WTC11 (cell line): ENCODE measurements at regions not wholly inside any gene's neighbourhood (a gene's known extent, or its start where the extent isn't known, plus 50 kb on each side); places are given as distances from the start of the nearest gene placed in this dataset.

Experiments
- ATAC-seq: fragments of 200-7000 bp; cut with Tn5 transposase; 2 replicates; pipeline ENCODE4 v1.10.0; 2021; ENCODE audit warnings: mild to moderate bottlenecking, moderate library complexity
- CTCF ChIA-PET: fragments of 300-600 bp; sonication (Branson Sonifier 250); formaldehyde crosslinking; loops from one replicate; lab custom pipeline; 2021; ENCODE audit warnings: antibody characterized with exemption; lab: Charles Lee
- POLR2A ChIA-PET: fragments of 350-600 bp; sonication (Branson Sonifier 250); formaldehyde crosslinking; loops from one replicate; lab custom pipeline; 2021; ENCODE audit warnings: antibody characterized with exemption; lab: Charles Lee
- DNase-seq: peaks from one replicate; pipeline ENCODE4 v3.0.0; 2021; ENCODE audit warnings: low spot score
- H3K27ac Mint-ChIP-seq: 2 replicates; pipeline ENCODE4 v1.8.0; 2021; ENCODE audit warnings: mixed read lengths
- H3K27me3 Mint-ChIP-seq: 2 replicates; pipeline ENCODE4 v1.8.0; 2021; ENCODE audit warnings: low read depth, mild to moderate bottlenecking, moderate library complexity, mixed read lengths
- H3K36me3 Mint-ChIP-seq: 2 replicates; pipeline ENCODE4 v1.8.0; 2021; ENCODE audit warnings: mixed read lengths
- H3K4me1 Mint-ChIP-seq: 2 replicates; pipeline ENCODE4 v1.8.0; 2022; ENCODE audit warnings: mixed read lengths
- H3K4me3 Mint-ChIP-seq: 2 replicates; pipeline ENCODE4 v1.8.0; 2021; ENCODE audit warnings: mild to moderate bottlenecking, moderate library complexity, mixed read lengths
- H3K9me3 Mint-ChIP-seq: 2 replicates; pipeline ENCODE4 v1.8.0; 2021; ENCODE audit warnings: mixed read lengths
- ESRRA ChIP-seq: sonication (generic); formaldehyde crosslinking; IDR thresholded peaks from 2 replicates; pipeline ENCODE4 v1.8.1; 2022; ENCODE audit warnings: mild to moderate bottlenecking, missing genetic modification reagents, borderline replicate concordance
- ETV6 ChIP-seq: sonication (generic); formaldehyde crosslinking; IDR thresholded peaks from 2 replicates; pipeline ENCODE4 v1.8.1; 2022; ENCODE audit warnings: mild to moderate bottlenecking, missing genetic modification reagents
- HMGA2 ChIP-seq: fragments of 250-450 bp; sonication (Bioruptor Pico); IDR thresholded peaks from 2 replicates; pipeline ENCODE4 v1.4.0; 2021; ENCODE audit warnings: mild to moderate bottlenecking, moderate library complexity
- MXD4 ChIP-seq: fragments of 250-450 bp; sonication (Bioruptor Pico); IDR thresholded peaks from 2 replicates; pipeline ENCODE4 v1.8.0; 2021; ENCODE audit warnings: mild to moderate bottlenecking, moderate library complexity, borderline replicate concordance
- NR3C1 ChIP-seq: sonication (generic); formaldehyde crosslinking; conservative IDR thresholded peaks from 2 replicates; pipeline ENCODE4 v1.8.1; 2023; ENCODE audit warnings: low read depth, mild to moderate bottlenecking, missing genetic modification reagents
- PRRX2 ChIP-seq: fragments of 250-450 bp; sonication (Bioruptor Pico); IDR thresholded peaks from 2 replicates; pipeline ENCODE4 v1.8.0; 2021; ENCODE audit warnings: mild to moderate bottlenecking
- RORB ChIP-seq: fragments of 250-450 bp; sonication (Bioruptor Pico); IDR thresholded peaks from 2 replicates; pipeline ENCODE4 v1.9.0; 2021; ENCODE audit warnings: mild to moderate bottlenecking
- SP1 ChIP-seq: sonication (generic); formaldehyde crosslinking; conservative IDR thresholded peaks from 2 replicates; pipeline ENCODE4 v1.8.1; 2022; ENCODE audit warnings: missing genetic modification reagents
- TEAD1 ChIP-seq: sonication (generic); formaldehyde crosslinking; IDR thresholded peaks from 2 replicates; pipeline ENCODE4 v1.8.0; 2022; ENCODE audit warnings: mild to moderate bottlenecking, missing genetic modification reagents
- TP53 ChIP-seq: sonication (generic); formaldehyde crosslinking; IDR thresholded peaks from 2 replicates; pipeline ENCODE4 v1.8.1; 2023; ENCODE audit warnings: mild to moderate bottlenecking, missing genetic modification reagents
- ZNF317 ChIP-seq: sonication (generic); formaldehyde crosslinking; IDR thresholded peaks from 2 replicates; pipeline ENCODE4 v1.8.1; 2023; ENCODE audit warnings: low read depth, mild to moderate bottlenecking, moderate library complexity, missing genetic modification reagents, borderline replicate concordance
- ZNF423 ChIP-seq: fragments of 250-450 bp; sonication (Bioruptor Pico); IDR thresholded peaks from 2 replicates; pipeline ENCODE4 v2.1.2; 2022; ENCODE audit warnings: mild to moderate bottlenecking, moderate library complexity
- TF ChIP-seq, protein P1 (sequence below): sonication (generic); formaldehyde crosslinking; IDR thresholded peaks from 2 replicates; pipeline ENCODE4 v1.8.1; 2023; ENCODE audit warnings: mild to moderate bottlenecking, missing genetic modification reagents
- TF ChIP-seq, protein P2 (sequence below): fragments of 250-450 bp; sonication (Bioruptor Pico); IDR thresholded peaks from 2 replicates; pipeline ENCODE4 v1.9.0; 2021; ENCODE audit warnings: moderate library complexity, mild to moderate bottlenecking, inconsistent platforms, borderline replicate concordance
- TF ChIP-seq, protein P3 (sequence below): sonication (generic); formaldehyde crosslinking; IDR thresholded peaks from 2 replicates; pipeline ENCODE4 v1.8.1; 2022; ENCODE audit warnings: mild to moderate bottlenecking, moderate library complexity, missing genetic modification reagents
- TF ChIP-seq, protein P4 (sequence below): fragments of 250-450 bp; sonication (Bioruptor Pico); IDR thresholded peaks from 2 replicates; pipeline ENCODE4 v1.8.0; 2021; ENCODE audit warnings: mild to moderate bottlenecking
- TF ChIP-seq, protein P5 (sequence below): sonication (generic); formaldehyde crosslinking; IDR thresholded peaks from 2 replicates; pipeline ENCODE4 v1.8.1; 2022; ENCODE audit warnings: missing genetic modification reagents, borderline replicate concordance
- TF ChIP-seq, protein P6 (sequence below): fragments of 250-450 bp; sonication (Bioruptor Pico); conservative IDR thresholded peaks from 2 replicates; pipeline ENCODE4 v1.9.0; 2021; ENCODE audit warnings: mild to moderate bottlenecking
- TF ChIP-seq, protein P7 (sequence below): sonication (generic); formaldehyde crosslinking; IDR thresholded peaks from 2 replicates; pipeline ENCODE4 v1.8.1; 2022; ENCODE audit warnings: low read depth, missing genetic modification reagents, borderline replicate concordance
- TF ChIP-seq, protein P8 (sequence below): sonication (generic); formaldehyde crosslinking; IDR thresholded peaks from 2 replicates; pipeline ENCODE4 v1.8.1; 2023; ENCODE audit warnings: mild to moderate bottlenecking, missing genetic modification reagents

DNA sequence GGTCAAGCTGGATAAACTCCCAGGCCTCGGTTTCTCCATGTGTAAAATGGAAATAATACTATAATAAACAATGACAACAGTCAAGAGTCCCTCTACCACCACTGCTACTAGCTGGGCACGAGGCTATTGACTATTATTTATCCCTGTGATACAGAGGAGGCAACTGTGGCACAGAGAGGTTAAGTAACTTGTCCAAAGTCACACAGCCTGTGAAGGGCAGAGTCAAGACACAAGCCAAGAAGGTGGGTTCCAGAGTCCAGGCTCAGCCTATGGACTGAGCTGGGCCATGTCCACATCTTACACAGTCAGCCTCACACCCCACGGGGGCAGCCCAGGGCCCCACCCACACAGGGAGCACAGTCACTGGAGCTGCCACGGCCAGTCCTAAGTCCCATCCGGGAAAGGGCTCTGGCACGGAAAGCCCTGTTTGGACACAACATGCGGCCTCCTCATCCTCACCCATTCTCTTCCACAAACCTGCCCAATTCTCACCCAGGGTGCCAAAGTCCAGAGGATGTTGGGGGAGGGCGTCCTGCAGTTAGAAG lies 384.0 kb downstream of the SHANK2 start:
- POLR2A ChIA-PET = no interaction called here
- Mint-ChIP-seq H3K4me1 (peaks cover 28% of the 10 kb centered on the region), H3K4me3 (no peak overlapping the region), H3K36me3 (no peaks in the 10 kb centered on the region), H3K27me3 (no peaks in the 10 kb centered on the region), H3K9me3 (no peaks in the 10 kb centered on the region), H3K27ac (no peak overlapping the region)
- CTCF ChIA-PET = no interaction called here
- DNase-seq (no peak), ATAC-seq (no peak)
- no peak for TF ChIP-seq ETV6 (CRISPR knock-in tag)
- no peak for TF ChIP-seq MXD4 (CRISPR knock-in tag)
- TF ChIP-seq, protein P1, sequence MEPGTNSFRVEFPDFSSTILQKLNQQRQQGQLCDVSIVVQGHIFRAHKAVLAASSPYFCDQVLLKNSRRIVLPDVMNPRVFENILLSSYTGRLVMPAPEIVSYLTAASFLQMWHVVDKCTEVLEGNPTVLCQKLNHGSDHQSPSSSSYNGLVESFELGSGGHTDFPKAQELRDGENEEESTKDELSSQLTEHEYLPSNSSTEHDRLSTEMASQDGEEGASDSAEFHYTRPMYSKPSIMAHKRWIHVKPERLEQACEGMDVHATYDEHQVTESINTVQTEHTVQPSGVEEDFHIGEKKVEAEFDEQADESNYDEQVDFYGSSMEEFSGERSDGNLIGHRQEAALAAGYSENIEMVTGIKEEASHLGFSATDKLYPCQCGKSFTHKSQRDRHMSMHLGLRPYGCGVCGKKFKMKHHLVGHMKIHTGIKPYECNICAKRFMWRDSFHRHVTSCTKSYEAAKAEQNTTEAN (CRISPR knock-in tag) = no peak
- TF ChIP-seq, protein P2, sequence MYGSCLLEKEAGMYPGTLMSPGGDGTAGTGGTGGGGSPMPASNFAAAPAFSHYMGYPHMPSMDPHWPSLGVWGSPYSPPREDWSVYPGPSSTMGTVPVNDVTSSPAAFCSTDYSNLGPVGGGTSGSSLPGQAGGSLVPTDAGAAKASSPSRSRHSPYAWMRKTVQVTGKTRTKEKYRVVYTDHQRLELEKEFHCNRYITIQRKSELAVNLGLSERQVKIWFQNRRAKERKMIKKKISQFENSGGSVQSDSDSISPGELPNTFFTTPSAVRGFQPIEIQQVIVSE = no peak
- TF ChIP-seq ZNF317 (CRISPR knock-in tag) = no peak
- TF ChIP-seq, protein P3, sequence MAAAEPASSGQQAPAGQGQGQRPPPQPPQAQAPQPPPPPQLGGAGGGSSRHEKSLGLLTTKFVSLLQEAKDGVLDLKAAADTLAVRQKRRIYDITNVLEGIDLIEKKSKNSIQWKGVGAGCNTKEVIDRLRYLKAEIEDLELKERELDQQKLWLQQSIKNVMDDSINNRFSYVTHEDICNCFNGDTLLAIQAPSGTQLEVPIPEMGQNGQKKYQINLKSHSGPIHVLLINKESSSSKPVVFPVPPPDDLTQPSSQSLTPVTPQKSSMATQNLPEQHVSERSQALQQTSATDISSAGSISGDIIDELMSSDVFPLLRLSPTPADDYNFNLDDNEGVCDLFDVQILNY (CRISPR knock-in tag) = no peak
- TF ChIP-seq NR3C1 (CRISPR knock-in tag) = no peak
- TF ChIP-seq, protein P4, sequence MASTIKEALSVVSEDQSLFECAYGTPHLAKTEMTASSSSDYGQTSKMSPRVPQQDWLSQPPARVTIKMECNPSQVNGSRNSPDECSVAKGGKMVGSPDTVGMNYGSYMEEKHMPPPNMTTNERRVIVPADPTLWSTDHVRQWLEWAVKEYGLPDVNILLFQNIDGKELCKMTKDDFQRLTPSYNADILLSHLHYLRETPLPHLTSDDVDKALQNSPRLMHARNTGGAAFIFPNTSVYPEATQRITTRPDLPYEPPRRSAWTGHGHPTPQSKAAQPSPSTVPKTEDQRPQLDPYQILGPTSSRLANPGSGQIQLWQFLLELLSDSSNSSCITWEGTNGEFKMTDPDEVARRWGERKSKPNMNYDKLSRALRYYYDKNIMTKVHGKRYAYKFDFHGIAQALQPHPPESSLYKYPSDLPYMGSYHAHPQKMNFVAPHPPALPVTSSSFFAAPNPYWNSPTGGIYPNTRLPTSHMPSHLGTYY (CRISPR knock-in tag) = no peak
- no peak for TF ChIP-seq HMGA2 (CRISPR knock-in tag)
- TF ChIP-seq SP1 (CRISPR knock-in tag) = no peak
- TF ChIP-seq TP53 (CRISPR knock-in tag) = no peak
- no peak for TF ChIP-seq PRRX2 (CRISPR knock-in tag)

DNA sequence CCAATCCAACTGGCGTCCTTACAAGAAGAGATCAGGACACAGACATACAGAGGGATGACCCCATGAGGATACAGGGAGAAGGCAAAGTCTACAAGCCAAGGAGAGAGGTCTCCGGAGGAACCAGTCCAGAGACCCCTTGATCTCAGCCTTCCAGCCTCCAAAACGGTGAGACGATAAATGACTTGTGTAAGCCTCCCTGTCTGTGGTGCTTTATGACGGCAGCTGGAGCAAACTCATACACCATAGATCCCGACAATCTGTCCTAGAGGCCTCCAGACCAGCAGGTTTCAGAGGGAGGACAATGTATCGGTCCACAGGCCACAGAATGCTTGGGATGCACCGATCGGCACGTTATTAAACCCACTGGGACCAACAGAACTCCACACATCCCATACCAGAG lies 383.3 kb downstream of the SHANK2 start:
- H3K4me3 Mint-ChIP-seq = no peak overlapping the region
- ChIA-PET CTCF (no interaction called here), POLR2A (no interaction called here)
- no peak overlapping the region for H3K27ac Mint-ChIP-seq
- ATAC-seq = no peak
- H3K27me3 Mint-ChIP-seq = no peaks in the 10 kb centered on the region
- TF ChIP-seq ESRRA (CRISPR knock-in tag) = no peak
- TF ChIP-seq TEAD1 (CRISPR knock-in tag) = no peak
- no peak for TF ChIP-seq PRRX2 (CRISPR knock-in tag)
- TF ChIP-seq, protein P5, sequence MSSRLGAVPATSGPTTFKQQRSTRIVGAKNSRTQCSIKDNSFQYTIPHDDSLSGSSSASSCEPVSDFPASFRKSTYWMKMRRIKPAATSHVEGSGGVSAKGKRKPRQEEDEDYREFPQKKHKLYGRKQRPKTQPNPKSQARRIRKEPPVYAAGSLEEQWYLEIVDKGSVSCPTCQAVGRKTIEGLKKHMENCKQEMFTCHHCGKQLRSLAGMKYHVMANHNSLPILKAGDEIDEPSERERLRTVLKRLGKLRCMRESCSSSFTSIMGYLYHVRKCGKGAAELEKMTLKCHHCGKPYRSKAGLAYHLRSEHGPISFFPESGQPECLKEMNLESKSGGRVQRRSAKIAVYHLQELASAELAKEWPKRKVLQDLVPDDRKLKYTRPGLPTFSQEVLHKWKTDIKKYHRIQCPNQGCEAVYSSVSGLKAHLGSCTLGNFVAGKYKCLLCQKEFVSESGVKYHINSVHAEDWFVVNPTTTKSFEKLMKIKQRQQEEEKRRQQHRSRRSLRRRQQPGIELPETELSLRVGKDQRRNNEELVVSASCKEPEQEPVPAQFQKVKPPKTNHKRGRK = no peak
- TF ChIP-seq ETV6 (CRISPR knock-in tag) = no peak
- TF ChIP-seq, all 79 proteins: peak for 0
- DNase-seq = no peak
- Mint-ChIP-seq H3K4me1 (peaks cover 34% of the 10 kb centered on the region), H3K9me3 (no peaks in the 10 kb centered on the region), H3K36me3 (no peaks in the 10 kb centered on the region)

DNA sequence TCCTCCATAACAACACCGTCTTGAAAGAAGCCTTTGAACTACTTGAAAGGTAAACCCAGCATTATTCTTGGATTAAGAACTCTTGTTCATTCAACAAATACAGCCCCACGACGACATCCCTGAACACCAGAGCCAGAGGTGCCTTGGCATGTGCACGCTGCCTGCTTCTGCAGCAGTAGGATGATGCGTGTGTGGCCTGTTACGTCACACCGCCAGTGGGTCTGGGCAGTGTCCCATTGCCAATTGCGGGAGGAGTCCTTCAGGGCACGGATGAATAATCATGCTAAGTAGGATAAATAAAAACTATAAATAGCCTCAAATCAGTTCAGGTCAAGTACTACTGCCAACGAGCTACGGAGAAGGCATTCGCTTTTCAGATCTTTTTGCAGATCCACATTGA lies 380.5 kb downstream of the SHANK2 start:
- ChIA-PET CTCF (interaction anchor here (1.4 to 2.1 kb wide), 2 partner anchors 10 to 75 kb away, joined by 3 to 5 read pairs; no protein-coding TSS in a partner anchor), POLR2A (no interaction called here)
- no peaks in the 10 kb centered on the region for H3K36me3 Mint-ChIP-seq
- ATAC-seq (no peak), DNase-seq (no peak)
- H3K9me3 Mint-ChIP-seq = no peaks in the 10 kb centered on the region
- H3K4me1 Mint-ChIP-seq = peaks cover 37% of the 10 kb centered on the region
- peak overlapping the region; percentile 76; the same call in 1 of the 2 replicates for H3K27ac Mint-ChIP-seq
- no peak overlapping the region for H3K4me3 Mint-ChIP-seq
- no peaks in the 10 kb centered on the region for H3K27me3 Mint-ChIP-seq
- TF ChIP-seq RORB (CRISPR knock-in tag) = no peak
- TF ChIP-seq, protein P6, sequence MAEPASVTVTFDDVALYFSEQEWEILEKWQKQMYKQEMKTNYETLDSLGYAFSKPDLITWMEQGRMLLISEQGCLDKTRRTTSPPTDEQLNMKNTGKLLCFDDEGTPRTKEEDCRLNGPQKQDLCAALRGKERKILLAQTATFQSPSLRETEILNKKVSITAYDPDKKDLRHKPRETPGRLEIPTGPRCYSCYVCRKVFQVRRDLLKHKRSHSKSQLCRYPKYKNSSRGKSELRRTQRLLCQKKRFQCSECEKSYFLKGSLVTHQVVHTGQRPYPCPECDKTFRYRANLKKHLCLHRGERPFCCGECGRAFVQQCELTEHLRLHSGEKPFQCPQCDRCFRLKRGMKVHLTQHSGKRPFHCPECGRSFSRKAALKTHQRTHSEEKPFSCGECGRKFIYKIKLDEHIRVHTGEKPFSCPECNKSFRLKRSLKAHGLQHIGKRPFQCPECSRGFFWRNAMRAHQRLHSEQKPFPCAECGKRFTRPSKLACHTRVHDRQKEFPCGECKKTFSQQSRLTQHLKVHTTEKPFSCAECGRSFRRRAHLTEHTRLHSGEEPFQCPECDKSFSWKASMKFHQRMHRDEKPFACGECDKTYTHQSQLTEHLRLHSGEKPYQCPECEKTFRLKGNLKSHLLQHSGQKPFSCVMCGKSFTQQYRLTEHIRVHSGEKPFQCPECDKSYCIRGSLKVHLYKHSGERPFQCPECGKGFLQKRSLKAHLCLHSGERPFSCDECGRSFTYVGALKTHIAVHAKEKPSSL (CRISPR knock-in tag) = no peak
- TF ChIP-seq, protein P7, sequence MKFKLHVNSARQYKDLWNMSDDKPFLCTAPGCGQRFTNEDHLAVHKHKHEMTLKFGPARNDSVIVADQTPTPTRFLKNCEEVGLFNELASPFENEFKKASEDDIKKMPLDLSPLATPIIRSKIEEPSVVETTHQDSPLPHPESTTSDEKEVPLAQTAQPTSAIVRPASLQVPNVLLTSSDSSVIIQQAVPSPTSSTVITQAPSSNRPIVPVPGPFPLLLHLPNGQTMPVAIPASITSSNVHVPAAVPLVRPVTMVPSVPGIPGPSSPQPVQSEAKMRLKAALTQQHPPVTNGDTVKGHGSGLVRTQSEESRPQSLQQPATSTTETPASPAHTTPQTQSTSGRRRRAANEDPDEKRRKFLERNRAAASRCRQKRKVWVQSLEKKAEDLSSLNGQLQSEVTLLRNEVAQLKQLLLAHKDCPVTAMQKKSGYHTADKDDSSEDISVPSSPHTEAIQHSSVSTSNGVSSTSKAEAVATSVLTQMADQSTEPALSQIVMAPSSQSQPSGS (CRISPR knock-in tag) = no peak
- TF ChIP-seq, protein P8, sequence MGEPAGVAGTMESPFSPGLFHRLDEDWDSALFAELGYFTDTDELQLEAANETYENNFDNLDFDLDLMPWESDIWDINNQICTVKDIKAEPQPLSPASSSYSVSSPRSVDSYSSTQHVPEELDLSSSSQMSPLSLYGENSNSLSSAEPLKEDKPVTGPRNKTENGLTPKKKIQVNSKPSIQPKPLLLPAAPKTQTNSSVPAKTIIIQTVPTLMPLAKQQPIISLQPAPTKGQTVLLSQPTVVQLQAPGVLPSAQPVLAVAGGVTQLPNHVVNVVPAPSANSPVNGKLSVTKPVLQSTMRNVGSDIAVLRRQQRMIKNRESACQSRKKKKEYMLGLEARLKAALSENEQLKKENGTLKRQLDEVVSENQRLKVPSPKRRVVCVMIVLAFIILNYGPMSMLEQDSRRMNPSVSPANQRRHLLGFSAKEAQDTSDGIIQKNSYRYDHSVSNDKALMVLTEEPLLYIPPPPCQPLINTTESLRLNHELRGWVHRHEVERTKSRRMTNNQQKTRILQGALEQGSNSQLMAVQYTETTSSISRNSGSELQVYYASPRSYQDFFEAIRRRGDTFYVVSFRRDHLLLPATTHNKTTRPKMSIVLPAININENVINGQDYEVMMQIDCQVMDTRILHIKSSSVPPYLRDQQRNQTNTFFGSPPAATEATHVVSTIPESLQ (CRISPR knock-in tag) = no peak
- TF ChIP-seq HMGA2 (CRISPR knock-in tag) = no peak
- TF ChIP-seq ZNF423 = no peak
